SK-N-SH (cell line): ENCODE measurements at regions not wholly inside any gene's neighbourhood (a gene's known extent, or its start where the extent isn't known, plus 50 kb on each side); places are given as distances from the start of the nearest gene placed in this dataset.

Experiments used
- CTCF ChIP-seq: fragments of 200-600 bp; sonication (generic); IDR thresholded peaks from 2 replicates; pipeline ENCODE4 v1.6.1; 2017; ENCODE audit warnings: antibody characterized with exemption, mild to moderate bottlenecking, moderate library complexity
- EP300 ChIP-seq, 2 experiments: IDR thresholded peaks; 2 replicates each; pipeline versions ENCODE4 v1.4.0 to v1.6.1; 2012; ENCODE audit warnings: borderline replicate concordance in 1 of 2, low read depth in 1 of 2, low read length in 1 of 2
- EZH2phosphoT487 ChIP-seq: fragments of 200-600 bp; sonication (generic); IDR thresholded peaks from 2 replicates; pipeline ENCODE4 v1.6.1; 2017; ENCODE audit warnings: low read depth, mixed run types, mild to moderate bottlenecking, antibody characterized with exemption, moderate library complexity, borderline replicate concordance
- MXI1 ChIP-seq: IDR thresholded peaks from 2 replicates; pipeline ENCODE4 v1.6.1; 2012; ENCODE audit warnings: mild to moderate bottlenecking, low read depth, low read length, improper control_type of control experiment
- PBX3 ChIP-seq: IDR thresholded peaks from 2 replicates; pipeline ENCODE4; 2012
- RAD21 ChIP-seq: IDR thresholded peaks from 2 replicates; pipeline ENCODE4 v1.6.1; 2012; ENCODE audit warnings: mild to moderate bottlenecking, low read length
- SIN3A ChIP-seq: IDR thresholded peaks from 2 replicates; pipeline ENCODE4 v1.6.1; 2012; ENCODE audit warnings: low read depth, mild to moderate bottlenecking, low read length, moderate library complexity, borderline replicate concordance
- SMC3 ChIP-seq: IDR thresholded peaks from 2 replicates; pipeline ENCODE4 v1.6.1; 2012; ENCODE audit warnings: low read depth, low read length, improper control_type of control experiment
- TCF12 ChIP-seq: IDR thresholded peaks from 2 replicates; pipeline ENCODE4 v1.4.0; 2012
- YY1 ChIP-seq: IDR thresholded peaks from 2 replicates; pipeline ENCODE4 v1.4.0; 2012; ENCODE audit warnings: low read depth, mild to moderate bottlenecking
- ZBTB33 ChIP-seq: IDR thresholded peaks from 2 replicates; pipeline ENCODE4 v1.4.0; 2012; ENCODE audit warnings: low read depth, borderline replicate concordance

GRCh38 chr13:44307844-44308243 lies 65.8 kb upstream of the SERP2 start:
- TF ChIP-seq CTCF (no peak), EZH2phosphoT487 (no peak), SIN3A (no peak), TCF12 (no peak), SMC3 (no peak), EP300 (IDR thresholded peaks at IDR 0.05; ENCODE audit: borderline replicate concordance in 1 of 2, low read depth in 1 of 2, low read length in 1 of 2) (no peak), ZBTB33 (no peak), RAD21 (no peak), MXI1 (no peak), YY1 (no peak), PBX3 (no peak)
